ENCODE measurements at regions not wholly inside any gene's neighbourhood (a gene's known extent, or its start where the extent isn't known, plus 50 kb on each side); places are given as distances from the start of the nearest gene placed in this dataset.

DNA sequence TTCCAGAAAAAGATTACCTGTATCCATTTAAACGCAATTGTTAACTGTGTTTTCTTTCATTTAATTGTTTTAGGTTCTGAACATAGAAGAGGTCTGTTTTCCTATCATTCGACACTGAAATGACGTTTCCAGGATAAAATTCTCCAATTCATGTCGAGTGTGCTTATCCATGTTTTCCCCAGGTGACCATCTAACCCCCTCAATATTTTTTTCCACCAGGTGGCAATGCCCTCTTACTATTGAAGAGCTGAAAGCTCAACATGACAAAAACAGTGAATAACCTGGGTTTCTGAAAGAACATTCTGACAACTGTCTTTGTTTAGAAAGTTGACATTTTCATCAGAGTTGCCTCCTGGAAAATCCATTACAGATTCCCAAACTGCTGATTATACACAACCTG is 948.7 kb downstream of the KCNJ2 start:
- DNase-seq (ENCODE audit: low read depth in 2 of 2) = no peak

DNA sequence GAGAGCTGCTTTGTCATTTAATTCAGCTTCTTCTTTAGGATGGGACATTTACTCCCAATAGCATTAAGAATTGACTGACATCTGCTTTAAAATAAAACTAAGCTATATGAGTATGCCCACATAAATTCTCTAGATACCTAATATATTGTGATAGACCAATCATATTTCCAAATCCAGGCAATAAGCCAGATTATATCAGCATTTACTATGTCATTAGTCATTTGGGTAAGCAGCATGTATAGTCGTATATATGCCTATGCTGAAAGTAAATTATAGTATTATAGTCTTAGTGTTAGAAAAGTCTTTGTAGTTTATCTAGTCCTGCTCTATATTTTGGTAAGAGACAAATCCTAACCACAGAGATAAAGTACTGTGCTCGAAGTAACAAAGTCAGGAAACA is 958.1 kb downstream of the KCNJ2 start:
- DNase-seq (ENCODE audit: low read depth in 2 of 2) = no peak

DNA sequence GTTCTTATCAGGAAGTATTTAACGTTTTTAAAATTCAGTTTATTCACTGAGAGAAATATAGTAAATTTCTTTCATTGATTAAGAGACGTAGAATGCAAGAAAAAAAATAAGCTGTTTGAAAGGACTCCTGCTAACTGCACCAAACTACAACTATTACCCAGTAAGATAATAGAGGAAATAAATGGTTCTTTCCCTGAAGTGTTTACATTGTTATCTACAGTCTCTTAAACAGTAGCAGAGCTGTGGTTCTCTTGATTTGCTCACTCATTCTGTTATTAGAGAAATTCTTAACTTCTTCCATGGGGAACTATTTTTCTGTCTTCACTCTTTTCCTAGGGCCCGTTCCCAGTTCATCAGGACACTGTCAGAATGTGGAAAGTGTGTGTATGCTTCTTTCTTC is 973.0 kb downstream of the KCNJ2 start:
- no peak for DNase-seq (ENCODE audit: low read depth in 2 of 2)

DNA sequence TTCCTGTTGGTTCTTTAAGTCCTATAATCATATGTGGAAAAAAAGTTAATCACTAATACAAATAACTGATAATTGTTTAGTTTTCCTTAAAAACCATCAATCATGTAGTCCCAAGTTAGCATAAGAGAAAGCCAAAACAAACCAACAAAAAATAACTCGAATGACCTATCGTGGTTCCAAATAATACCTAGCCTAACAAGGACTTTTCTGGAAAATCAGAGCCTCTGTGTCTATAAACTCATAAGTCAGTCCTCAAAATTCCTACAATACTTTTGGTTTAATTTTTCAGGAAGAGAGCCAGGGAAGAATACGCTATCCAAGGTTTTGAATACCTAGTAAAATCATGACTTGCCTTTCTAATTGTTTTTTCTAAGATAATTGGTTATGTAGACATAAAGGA is 975.3 kb upstream of the SOX9 start:
- no peak for DNase-seq (ENCODE audit: low read depth in 2 of 2)

DNA sequence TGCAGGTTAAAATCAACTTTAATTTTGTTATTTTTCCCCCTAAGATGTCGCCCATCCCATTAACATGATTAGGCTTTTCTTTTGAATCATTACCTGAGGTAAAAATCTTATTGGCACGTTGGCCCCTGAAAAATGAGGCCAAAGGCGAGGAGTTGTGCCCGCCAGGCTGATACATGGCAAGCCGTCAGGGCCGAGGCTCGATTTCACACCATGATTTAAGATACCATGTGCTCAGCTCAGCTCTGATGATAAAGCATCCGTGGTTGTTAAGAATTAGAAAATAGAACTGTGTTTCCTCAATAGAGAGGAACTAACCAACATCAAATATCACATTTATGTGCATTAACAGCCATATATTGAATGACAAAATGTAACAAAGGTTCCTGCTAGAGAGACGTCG is 972.9 kb upstream of the SOX9 start:
- DNase-seq (ENCODE audit: low read depth in 2 of 2) = no peak

DNA sequence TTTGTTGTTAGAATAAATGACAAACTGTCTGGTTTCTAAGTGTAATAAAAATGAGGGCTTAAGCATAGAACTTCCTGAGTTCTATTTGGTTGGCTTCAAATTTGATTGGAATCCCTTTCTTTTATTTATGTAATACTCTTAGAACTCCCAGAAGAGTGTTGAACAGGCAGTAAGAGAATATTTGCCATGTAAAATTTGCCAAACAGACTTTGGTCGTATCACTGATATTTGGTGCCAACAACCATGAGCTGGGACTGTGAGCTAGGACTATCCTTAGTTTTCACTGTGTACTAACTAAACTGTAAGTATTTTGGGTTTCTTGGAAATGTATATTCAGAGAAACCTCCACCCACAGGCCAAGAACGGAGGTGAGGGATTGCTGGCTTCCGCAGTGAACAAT is 971.2 kb upstream of the SOX9 start:
- no peak for DNase-seq (ENCODE audit: low read depth in 2 of 2)

DNA sequence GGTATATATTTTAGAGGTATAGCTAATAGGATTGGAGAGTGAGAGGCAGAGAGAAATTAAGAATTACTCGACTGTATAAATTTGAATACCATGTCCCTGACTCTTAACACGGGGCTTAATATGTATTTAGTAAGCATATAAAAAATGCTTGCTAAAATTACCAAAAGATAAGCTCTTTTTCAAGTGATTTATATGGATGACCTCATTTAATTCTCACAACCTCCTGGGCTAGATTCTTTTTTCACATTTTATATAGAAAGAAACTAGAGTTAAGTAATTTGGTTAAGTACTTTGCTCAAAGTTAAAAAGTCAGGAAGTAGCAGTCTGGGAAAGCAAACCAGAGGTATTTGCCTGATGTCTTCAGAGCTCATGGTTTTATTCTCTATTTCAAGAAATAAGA is 963.5 kb upstream of the SOX9 start:
- DNase-seq (ENCODE audit: low read depth in 2 of 2) = no peak

DNA sequence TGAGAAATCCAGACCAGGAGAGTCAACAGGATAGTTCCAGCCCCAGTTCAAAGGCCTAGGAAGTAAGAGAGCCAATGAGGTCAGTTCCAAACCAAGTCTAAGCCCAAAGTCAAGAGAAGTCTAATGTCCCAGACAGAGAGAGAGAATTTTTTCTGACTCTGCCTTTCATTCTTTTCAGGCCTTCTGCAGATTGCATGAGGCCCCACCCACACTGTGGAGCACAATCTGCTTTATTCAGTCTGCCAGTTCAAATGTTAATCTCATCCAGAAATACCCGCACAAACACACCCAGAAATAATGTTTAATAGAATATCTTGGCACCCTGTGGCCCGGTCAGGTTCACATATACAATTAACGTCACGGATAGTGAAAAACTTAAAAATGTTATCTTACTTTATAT is 962.4 kb upstream of the SOX9 start:
- DNase-seq (ENCODE audit: low read depth in 2 of 2) = no peak

DNA sequence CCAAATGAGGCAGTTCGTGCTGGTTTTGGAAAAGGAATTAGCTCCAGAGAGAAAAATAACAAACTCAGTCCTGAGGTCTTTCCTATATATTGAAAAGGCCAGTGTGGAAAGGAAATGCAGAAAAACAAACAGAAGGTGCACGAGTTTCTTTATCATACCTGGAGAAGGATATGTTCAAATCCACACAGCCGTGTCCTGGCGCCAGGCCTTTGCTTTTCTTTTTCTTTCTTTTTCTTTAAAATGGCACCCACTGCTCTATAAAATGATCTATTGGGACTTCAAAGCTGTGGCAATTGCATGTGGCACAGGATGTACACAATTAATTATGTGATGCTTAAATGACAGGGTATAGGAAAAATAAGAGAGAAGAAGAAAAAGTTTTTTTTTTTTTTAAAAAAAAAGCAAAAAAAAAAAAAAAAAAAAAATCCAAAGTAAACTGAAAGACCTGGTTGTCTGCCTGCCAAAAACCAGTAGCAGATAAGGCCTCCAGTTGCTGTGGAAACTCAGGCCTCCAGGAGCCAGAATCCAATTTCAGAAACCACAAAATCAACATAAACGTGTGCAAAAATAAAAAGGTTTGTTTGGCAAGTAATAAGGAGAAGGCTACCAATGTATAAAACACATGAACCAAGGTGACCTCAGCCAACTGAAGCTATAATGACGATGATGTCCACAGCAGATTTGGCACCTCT is 957.6 kb upstream of the SOX9 start:
- DNase-seq (ENCODE audit: low read depth in 2 of 2) = no peak

DNA sequence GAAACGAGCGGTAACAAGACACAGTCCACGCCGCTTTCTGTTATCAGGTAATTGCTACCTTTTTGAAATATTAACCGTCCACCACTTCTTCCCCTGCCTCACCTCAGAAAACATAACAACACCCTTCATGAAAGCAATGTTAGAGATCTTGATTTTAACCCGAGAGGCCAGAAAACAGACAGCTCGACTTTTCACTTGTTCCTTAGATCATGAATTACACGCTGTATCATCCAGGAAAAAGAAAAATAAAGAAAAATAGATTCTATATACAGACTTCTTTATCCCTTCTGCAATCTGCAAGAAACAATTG is 957.1 kb upstream of the SOX9 start:
- DNase-seq (ENCODE audit: low read depth in 2 of 2) = no peak

DNA sequence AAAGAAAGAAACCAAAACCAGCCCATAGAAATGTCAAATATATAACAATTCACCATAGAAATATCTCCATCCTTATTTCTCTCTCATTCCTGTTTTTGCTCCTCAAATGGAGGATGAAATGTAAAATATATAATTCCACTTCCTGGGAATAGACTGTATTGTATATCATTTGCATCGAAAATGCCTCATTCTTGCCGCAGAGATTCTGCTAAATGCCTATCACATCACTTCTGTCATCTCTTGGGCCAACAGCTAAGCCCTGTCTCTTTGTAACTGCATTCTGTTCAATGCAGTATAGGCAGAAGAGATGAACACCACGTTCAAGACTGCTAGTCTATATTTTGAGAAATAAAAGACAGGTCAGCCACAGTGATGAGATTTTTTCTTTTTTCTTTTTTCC is 956.3 kb upstream of the SOX9 start:
- DNase-seq (ENCODE audit: low read depth in 2 of 2) = no peak

DNA sequence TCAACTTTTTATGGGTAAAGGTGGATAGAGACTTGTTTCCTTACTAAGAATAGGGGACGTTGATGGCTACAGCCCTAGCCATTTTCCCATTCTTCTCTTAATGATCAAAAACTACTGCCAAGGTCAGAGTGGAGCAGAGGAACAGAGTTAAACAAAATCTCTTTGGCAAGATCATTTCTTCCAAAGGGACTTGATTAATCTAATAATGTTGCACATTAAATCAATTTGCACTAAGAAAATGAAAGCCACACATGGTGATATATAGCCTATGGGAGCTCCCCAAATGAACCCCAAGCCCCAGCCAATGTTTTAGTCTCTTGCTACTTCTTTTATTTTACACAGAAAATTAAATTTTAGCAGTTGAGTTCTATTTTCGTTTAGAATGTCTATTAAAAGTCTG is 954.5 kb upstream of the SOX9 start:
- DNase-seq (ENCODE audit: low read depth in 2 of 2) = no peak

DNA sequence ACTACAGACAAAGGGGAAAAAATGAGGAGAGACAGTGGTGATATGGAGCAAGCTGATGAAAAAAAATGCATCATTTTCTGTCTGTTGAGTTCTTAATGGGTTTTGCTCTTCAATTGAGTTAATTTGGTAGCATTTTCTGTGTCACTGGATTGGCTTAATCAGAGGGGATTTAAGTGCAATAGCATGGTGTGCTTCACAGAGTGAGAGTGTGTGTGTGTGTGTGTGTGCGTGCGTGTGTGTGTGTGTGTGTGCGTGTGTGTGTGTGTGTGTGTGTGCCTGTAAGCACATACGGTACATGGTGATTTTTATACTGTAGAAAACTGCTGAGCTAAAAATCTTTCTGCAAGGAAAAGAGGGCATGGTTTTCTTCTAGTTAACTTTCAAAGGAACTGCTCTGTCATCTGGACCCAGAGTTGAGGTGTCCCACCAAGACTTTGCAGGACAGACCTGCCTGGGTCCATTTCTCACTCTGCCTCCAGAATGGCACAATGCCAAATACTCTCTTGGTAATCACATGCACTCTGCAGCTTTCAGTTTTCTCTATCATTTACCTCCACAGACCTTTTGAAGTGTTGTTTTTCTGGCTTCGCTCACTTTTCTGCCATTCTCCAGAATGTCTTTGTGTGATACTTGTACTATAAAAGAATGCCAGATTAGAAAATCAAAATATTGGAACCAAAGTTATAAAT is 952.6 kb upstream of the SOX9 start:
- DNase-seq (ENCODE audit: low read depth in 2 of 2) = no peak

DNA sequence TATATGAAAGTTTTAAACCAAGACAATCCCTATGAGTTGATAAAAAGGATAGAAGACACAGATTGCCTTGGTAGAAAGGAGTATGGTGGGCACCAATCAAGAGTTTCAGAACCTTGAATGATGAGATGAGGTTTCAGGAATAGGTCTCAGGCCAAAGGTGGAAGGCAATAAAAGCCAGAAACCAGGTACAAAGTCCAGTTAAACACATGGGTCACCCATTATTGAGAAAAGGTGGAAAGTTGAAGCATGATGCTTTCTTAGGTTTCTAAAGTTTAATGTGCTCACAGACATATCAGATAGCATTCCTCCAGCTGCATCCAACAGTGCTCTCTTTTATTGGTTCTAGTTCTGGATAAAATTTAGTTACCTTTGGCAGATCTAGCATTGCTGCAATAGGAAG is 950.8 kb upstream of the SOX9 start:
- DNase-seq (ENCODE audit: low read depth in 2 of 2) = no peak

DNA sequence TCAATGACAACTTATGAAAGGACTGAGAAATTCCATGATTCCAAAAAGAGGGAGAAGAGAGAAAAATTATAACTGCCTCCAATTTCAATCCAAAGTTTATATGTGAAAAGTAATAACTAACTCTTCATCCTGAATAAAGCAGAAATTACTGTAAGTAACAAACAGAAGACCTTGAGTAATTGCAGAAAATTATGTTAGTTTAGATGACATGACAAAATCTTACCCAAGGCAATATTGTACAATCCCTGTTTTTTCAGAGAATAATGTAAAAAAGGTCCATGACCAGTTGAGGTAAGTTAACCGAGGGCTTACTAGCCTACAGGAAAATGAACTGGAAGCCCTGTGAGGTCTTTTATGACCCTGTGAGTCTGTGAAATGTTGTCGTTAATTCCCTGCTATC is 949.5 kb upstream of the SOX9 start:
- DNase-seq (ENCODE audit: low read depth in 2 of 2) = no peak

DNA sequence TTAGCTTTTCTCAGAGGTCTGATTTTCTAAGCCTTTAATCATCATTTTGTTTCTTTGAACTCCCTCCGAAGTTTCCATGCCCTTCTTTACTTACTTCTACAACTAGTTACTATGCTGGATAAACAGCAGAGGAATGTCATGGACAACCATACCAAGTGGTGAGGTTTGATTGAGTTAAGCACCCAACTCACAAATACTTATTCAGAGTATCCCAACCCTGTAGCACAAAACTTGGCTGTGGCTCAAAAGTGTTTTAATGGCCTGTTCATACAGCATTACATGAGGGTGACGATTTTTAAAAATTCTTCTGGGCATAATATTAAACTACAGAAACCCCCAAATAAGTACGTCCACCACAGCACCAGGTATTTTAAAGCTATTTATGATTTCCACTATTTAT is 946.8 kb upstream of the SOX9 start:
- no peak for DNase-seq (ENCODE audit: low read depth in 2 of 2)

DNA sequence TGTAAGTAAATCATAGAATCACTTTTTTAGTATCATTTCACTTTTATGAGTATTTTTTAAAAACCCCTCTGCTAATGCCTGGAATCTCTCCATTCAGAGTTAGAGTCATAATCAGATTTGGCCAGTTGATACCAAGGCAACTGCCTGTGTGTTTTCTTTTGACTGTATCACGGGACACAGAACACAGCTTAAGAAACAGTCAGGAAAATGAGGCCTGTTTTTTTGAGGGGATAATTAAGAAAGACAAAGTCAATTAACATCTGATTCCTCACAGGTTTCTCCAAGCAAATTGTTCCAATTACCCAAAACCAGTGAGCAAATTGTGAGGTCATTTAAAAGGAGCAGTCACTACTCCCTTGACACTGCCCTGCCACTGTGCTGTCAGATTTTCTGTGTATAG is 944.5 kb upstream of the SOX9 start:
- DNase-seq (ENCODE audit: low read depth in 2 of 2) = no peak

DNA sequence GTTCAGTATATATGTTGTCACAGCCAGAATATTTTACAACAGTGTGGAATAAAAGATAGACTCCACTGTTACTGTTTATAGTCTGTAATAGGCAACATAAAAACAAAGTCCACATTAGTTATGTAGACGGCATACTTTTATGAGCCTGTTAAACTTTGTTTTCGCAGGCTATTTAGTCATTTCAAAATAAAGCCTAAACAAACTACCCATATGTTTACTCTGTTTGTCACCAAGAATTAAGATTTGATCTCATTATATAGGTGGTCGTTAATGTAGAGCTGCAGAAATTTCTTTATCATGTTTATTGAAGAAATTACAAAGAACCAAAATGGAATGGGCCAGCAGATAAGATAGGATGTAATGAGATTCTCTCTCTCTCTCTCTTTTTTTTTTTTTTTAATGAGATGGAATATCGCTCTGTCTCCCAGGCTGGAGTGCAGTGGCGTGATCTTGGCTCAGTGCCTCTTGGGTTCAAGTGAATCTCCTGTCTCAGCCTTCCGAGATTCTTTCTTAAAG is 943.8 kb upstream of the SOX9 start:
- no peak for DNase-seq (ENCODE audit: low read depth in 2 of 2)

DNA sequence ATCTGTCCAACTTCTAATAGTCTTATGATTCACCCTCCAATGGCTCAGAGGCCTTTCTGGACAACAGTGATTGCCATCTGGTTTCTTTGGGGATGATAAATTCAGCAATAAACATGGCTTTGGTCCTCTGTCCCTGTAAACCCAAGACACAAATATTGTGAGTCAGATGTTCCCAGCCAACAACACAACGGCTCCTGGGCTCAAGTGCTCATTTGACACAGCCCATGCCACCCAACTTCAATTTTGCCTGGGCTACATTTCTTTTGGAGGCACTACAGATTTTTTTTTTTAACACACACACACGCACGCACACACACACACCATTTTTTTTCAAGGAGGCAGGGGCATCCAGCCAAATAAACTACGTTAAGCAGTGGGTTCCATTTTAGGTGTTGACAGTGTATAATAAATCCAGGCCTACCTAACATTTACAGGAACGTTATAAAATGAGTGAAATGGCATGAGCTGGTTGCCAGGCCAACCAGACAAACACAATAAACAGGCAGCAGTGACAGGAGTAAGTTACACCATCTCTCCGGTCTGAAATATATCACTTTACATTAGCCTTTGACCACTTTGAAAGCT is 939.9 kb upstream of the SOX9 start:
- DNase-seq (ENCODE audit: low read depth in 2 of 2) = no peak

DNA sequence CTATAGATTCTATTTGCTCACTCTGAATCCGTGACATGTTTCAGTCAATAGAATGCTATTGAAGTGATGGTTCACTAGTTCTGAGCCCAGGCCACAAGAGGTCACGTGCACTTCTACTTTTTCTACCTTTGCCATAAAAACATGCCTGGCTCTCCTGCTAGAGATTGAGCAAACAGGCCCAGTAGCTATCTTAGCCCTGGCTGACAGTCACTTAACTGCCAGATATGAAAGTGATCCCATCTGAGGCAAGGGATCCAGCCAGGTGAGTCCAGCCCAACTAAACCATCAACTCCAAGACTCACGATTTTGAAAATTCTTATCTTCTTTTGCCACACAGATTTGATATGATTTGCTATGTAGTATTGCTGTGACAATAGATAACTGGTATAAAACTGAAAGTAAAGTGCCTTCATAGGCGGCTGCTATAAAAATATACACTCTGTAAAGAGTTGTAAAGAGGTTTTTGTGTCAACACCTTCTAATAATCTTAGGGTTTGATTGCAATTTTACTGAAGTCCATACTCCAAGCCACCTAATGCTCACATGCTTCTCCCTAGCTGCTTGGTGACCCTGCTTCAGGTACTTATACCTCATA is 937.7 kb upstream of the SOX9 start:
- no peak for DNase-seq (ENCODE audit: low read depth in 2 of 2)

DNA sequence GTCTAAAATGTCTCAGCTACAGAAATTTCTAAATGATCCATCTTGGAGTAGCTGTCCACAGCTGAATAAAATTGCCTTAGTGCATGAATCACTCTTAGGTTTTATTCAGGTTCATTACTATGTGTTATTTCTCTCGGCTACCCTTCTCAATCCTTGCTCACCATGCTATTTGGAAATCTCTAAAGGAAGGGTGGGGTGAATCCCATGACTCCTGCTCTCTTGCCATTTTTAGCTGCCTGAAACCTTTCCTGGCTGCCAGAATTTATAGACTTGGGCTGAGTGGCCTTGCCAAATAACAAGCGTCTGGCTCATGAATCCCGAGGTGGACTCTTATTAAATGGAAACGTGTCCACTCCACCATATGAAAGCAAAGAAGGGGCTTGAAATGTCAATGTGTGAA is 936.1 kb upstream of the SOX9 start:
- no peak for DNase-seq (ENCODE audit: low read depth in 2 of 2)

DNA sequence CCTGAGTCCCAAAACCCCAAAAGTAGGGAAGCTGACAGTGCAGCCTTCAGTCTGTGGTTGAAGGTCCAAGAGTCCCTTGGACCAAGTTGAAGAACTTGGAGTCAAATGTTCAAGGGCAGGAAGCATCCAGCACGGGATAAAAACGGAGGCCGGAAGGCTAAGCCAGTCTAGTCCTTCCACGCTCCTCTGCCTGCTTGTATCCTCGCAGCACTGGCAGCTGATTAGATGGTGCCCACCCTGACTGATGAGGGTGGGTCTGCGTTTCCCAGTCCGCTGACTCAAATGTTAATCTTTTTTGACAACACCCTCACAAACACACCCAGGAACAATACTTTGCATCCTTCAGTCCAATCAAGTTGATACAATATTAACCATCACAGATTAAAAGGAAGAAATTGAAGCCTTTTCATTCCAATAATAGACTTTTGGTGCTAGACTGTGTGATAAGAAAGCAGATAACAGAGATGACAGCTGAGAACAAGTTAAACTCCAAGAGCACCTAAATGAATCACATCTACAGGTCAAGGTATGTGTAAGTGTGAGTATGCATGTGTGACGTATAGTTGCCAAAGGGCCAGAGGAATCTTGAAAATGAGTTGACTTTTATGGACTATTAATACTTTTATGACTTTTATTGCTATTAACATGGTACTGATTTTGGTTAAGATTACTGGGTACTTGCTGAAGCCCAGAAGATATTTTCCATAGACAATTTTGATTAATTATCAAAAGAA is 933.5 kb upstream of the SOX9 start:
- no peak for DNase-seq (ENCODE audit: low read depth in 2 of 2)

All from stimulated activated CD8-positive, alpha-beta memory T cell treated with anti-CD3 and anti-CD28 coated beads, Interleukin-15, amount 100 ng/mL, for 48 hours (primary cell).